WTC11 (cell line): ENCODE measurements at regions not wholly inside any gene's neighbourhood (a gene's known extent, or its start where the extent isn't known, plus 50 kb on each side); places are given as distances from the start of the nearest gene placed in this dataset.

Source experiments
- ATAC-seq: fragments of 200-7000 bp; cut with Tn5 transposase; 2 replicates; pipeline ENCODE4 v1.10.0; 2021; ENCODE audit warnings: mild to moderate bottlenecking, moderate library complexity
- CTCF ChIA-PET: fragments of 300-600 bp; sonication (Branson Sonifier 250); formaldehyde crosslinking; loops from one replicate; lab custom pipeline; 2021; ENCODE audit warnings: antibody characterized with exemption; lab: Charles Lee
- POLR2A ChIA-PET: fragments of 350-600 bp; sonication (Branson Sonifier 250); formaldehyde crosslinking; loops from one replicate; lab custom pipeline; 2021; ENCODE audit warnings: antibody characterized with exemption; lab: Charles Lee
- DNase-seq: peaks from one replicate; pipeline ENCODE4 v3.0.0; 2021; ENCODE audit warnings: low spot score
- H3K27ac Mint-ChIP-seq: 2 replicates; pipeline ENCODE4 v1.8.0; 2021; ENCODE audit warnings: mixed read lengths
- H3K27me3 Mint-ChIP-seq: 2 replicates; pipeline ENCODE4 v1.8.0; 2021; ENCODE audit warnings: low read depth, mild to moderate bottlenecking, moderate library complexity, mixed read lengths
- H3K36me3 Mint-ChIP-seq: 2 replicates; pipeline ENCODE4 v1.8.0; 2021; ENCODE audit warnings: mixed read lengths
- H3K4me1 Mint-ChIP-seq: 2 replicates; pipeline ENCODE4 v1.8.0; 2022; ENCODE audit warnings: mixed read lengths
- H3K4me3 Mint-ChIP-seq: 2 replicates; pipeline ENCODE4 v1.8.0; 2021; ENCODE audit warnings: mild to moderate bottlenecking, moderate library complexity, mixed read lengths
- H3K9me3 Mint-ChIP-seq: 2 replicates; pipeline ENCODE4 v1.8.0; 2021; ENCODE audit warnings: mixed read lengths
- ATF1 ChIP-seq: sonication (generic); formaldehyde crosslinking; IDR thresholded peaks from 2 replicates; pipeline ENCODE4 v1.8.1; 2023; ENCODE audit warnings: mild to moderate bottlenecking, moderate library complexity, missing genetic modification reagents
- CBFB ChIP-seq: sonication (generic); formaldehyde crosslinking; IDR thresholded peaks from 2 replicates; pipeline ENCODE4 v1.8.1; 2022; ENCODE audit warnings: mild to moderate bottlenecking, low read depth, missing genetic modification reagents
- CREM ChIP-seq: sonication (generic); formaldehyde crosslinking; IDR thresholded peaks from 2 replicates; pipeline ENCODE4 v1.8.1; 2022; ENCODE audit warnings: mild to moderate bottlenecking, missing genetic modification reagents, moderate library complexity
- CTCF ChIP-seq: fragments of 200-600 bp; IDR thresholded peaks from 2 replicates; pipeline ENCODE4 v1.8.0; 2022; ENCODE audit warnings: antibody characterized with exemption
- E2F5 ChIP-seq: sonication (generic); formaldehyde crosslinking; IDR thresholded peaks from 2 replicates; pipeline ENCODE4 v1.8.1; 2022; ENCODE audit warnings: mild to moderate bottlenecking, moderate library complexity, missing genetic modification reagents
- ESRRA ChIP-seq: sonication (generic); formaldehyde crosslinking; IDR thresholded peaks from 2 replicates; pipeline ENCODE4 v1.8.1; 2022; ENCODE audit warnings: mild to moderate bottlenecking, missing genetic modification reagents, borderline replicate concordance
- FOXK1 ChIP-seq: sonication (generic); formaldehyde crosslinking; IDR thresholded peaks from 2 replicates; pipeline ENCODE4 v1.8.0; 2022; ENCODE audit warnings: mild to moderate bottlenecking, moderate library complexity, missing genetic modification reagents
- FOXP4 ChIP-seq: sonication (generic); formaldehyde crosslinking; IDR thresholded peaks from 2 replicates; pipeline ENCODE4 v1.8.0; 2022; ENCODE audit warnings: mild to moderate bottlenecking, missing genetic modification reagents
- IRF1 ChIP-seq: sonication (generic); formaldehyde crosslinking; IDR thresholded peaks from 2 replicates; pipeline ENCODE4 v1.8.0; 2023; ENCODE audit warnings: missing genetic modification reagents
- IRF2 ChIP-seq: sonication (generic); formaldehyde crosslinking; IDR thresholded peaks from 2 replicates; pipeline ENCODE4 v1.8.0; 2022; ENCODE audit warnings: low read depth, missing genetic modification reagents, borderline replicate concordance
- MAX ChIP-seq: sonication (generic); formaldehyde crosslinking; IDR thresholded peaks from 2 replicates; pipeline ENCODE4 v1.8.0; 2022; ENCODE audit warnings: mild to moderate bottlenecking, missing genetic modification reagents
- RELA ChIP-seq: sonication (generic); formaldehyde crosslinking; IDR thresholded peaks from 2 replicates; pipeline ENCODE4 v1.8.1; 2022; ENCODE audit warnings: missing genetic modification reagents, mild to moderate bottlenecking, borderline replicate concordance
- SMAD4 ChIP-seq: sonication (generic); formaldehyde crosslinking; IDR thresholded peaks from 2 replicates; pipeline ENCODE4 v1.8.0; 2022; ENCODE audit warnings: mild to moderate bottlenecking, missing genetic modification reagents
- TCF7 ChIP-seq: sonication (generic); formaldehyde crosslinking; IDR thresholded peaks from 2 replicates; pipeline ENCODE4 v1.8.0; 2022; ENCODE audit warnings: mild to moderate bottlenecking, low read depth, missing genetic modification reagents, moderate library complexity
- TEAD4 ChIP-seq: sonication (generic); formaldehyde crosslinking; IDR thresholded peaks from 2 replicates; pipeline ENCODE4 v1.8.0; 2022; ENCODE audit warnings: mild to moderate bottlenecking, missing genetic modification reagents
- ZMAT4 ChIP-seq: fragments of 250-450 bp; sonication (Bioruptor Pico); IDR thresholded peaks from 2 replicates; pipeline ENCODE4 v1.9.0; 2021; ENCODE audit warnings: mild to moderate bottlenecking
- ZNF219 ChIP-seq: sonication (generic); formaldehyde crosslinking; IDR thresholded peaks from 2 replicates; pipeline ENCODE4 v1.8.0; 2023; ENCODE audit warnings: missing genetic modification reagents, mild to moderate bottlenecking, borderline replicate concordance
- ZNF232 ChIP-seq: sonication (generic); formaldehyde crosslinking; IDR thresholded peaks from 2 replicates; pipeline ENCODE4 v1.8.0; 2022; ENCODE audit warnings: mild to moderate bottlenecking, missing genetic modification reagents
- ZNF263 ChIP-seq: sonication (generic); formaldehyde crosslinking; IDR thresholded peaks from 2 replicates; pipeline ENCODE4 v1.8.1; 2022; ENCODE audit warnings: low read depth, mild to moderate bottlenecking, moderate library complexity, missing genetic modification reagents
- ZNF425 ChIP-seq: fragments of 250-450 bp; sonication (Bioruptor Pico); conservative IDR thresholded peaks from 2 replicates; pipeline ENCODE4 v1.9.0; 2021; ENCODE audit warnings: mild to moderate bottlenecking

- no peak for TF ChIP-seq FOXP4
These were observed 216.6 kb upstream of the CPHXL start (continued) for GRCh38 chr16:75942936-75943335.

GRCh38 chr16:75943705-75944514, 217.6 kb upstream of the CPHXL start:
- CTCF ChIA-PET = no interaction called here
- POLR2A ChIA-PET = no interaction called here
- DNase-seq = no peak
- Mint-ChIP-seq H3K36me3 (peaks cover 8% of the 10 kb centered on the region), H3K27me3 (peaks cover 78% of the 10 kb centered on the region), H3K4me1 (no peaks in the 10 kb centered on the region), H3K27ac (no peak overlapping the region), H3K4me3 (no peak overlapping the region), H3K9me3 (peaks cover 41% of the 10 kb centered on the region)
- TF ChIP-seq ZNF219 (no peak), RELA (no peak)
- no peak for ATAC-seq

- H3K4me1 Mint-ChIP-seq = peaks cover 7% of the 10 kb centered on the region
- no peak overlapping the region for H3K4me3 Mint-ChIP-seq
- POLR2A ChIA-PET = no interaction called here
- no peak for TF ChIP-seq CTCF
- no peak for TF ChIP-seq MAX (CRISPR knock-in tag)
- TF ChIP-seq ATF1 (CRISPR knock-in tag) = no peak
- no peak for TF ChIP-seq E2F5 (CRISPR knock-in tag)
- no peak for TF ChIP-seq TCF7 (CRISPR knock-in tag)
- TF ChIP-seq ZNF425 (CRISPR knock-in tag) = no peak
- TF ChIP-seq ZNF263 (CRISPR knock-in tag) = no peak
- no peak for TF ChIP-seq FOXK1
- no peak for TF ChIP-seq CBFB (CRISPR knock-in tag)
- no peak for TF ChIP-seq ESRRA (CRISPR knock-in tag)
- TF ChIP-seq SMAD4 = no peak
- no peak for TF ChIP-seq IRF1
- no peak for TF ChIP-seq ZMAT4 (CRISPR knock-in tag)
- TF ChIP-seq CREM (CRISPR knock-in tag) = no peak
- no peak for TF ChIP-seq ZNF232 (CRISPR knock-in tag)
- TF ChIP-seq TEAD4 (CRISPR knock-in tag) = no peak
- no peak for TF ChIP-seq RELA
- TF ChIP-seq IRF2 (CRISPR knock-in tag) = no peak
- H3K27ac Mint-ChIP-seq = no peak overlapping the region
- H3K27me3 Mint-ChIP-seq = peaks cover 63% of the 10 kb centered on the region
- peaks cover 8% of the 10 kb centered on the region for H3K36me3 Mint-ChIP-seq
- CTCF ChIA-PET = no interaction called here
- DNase-seq (no peak), ATAC-seq (no peak)
- peaks cover 54% of the 10 kb centered on the region for H3K9me3 Mint-ChIP-seq
These were observed 219.7 kb upstream of the CPHXL start for GRCh38 chr16:75945916-75946457.
